Activated CD4-positive, alpha-beta T cell treated with anti-CD3 and anti-CD28 coated beads, Interleukin-2, amount 50 U/mL, for 16 hours (primary cell): ENCODE measurements at regions not wholly inside any gene's neighbourhood (a gene's known extent, or its start where the extent isn't known, plus 50 kb on each side); places are given as distances from the start of the nearest gene placed in this dataset.
"Not testable (repeated sequence)": the region's sequence is repeated elsewhere in the genome, so short reads cannot be mapped to it uniquely, and the experiment has no call there.

ENCODE experiments used
- DNase-seq: peaks from one replicate; pipeline ENCODE4 v3.0.0-alpha.2; 2020

- DNase-seq: no peak
Observed at GRCh38 chr12:58314610-58315009, 373.2 kb downstream of the ATP23 start.

GRCh38 chr12:58316926-58317325 lies 375.6 kb downstream of the ATP23 start:
- no peak for DNase-seq

GRCh38 chr12:58321414-58321813 lies 380.0 kb downstream of the ATP23 start:
- no peak for DNase-seq

- DNase-seq: no peak
Observed at GRCh38 chr12:58323676-58324075, 382.3 kb downstream of the ATP23 start.

- DNase-seq: no peak
Observed at GRCh38 chr12:58325561-58325960, 384.2 kb downstream of the ATP23 start.

- DNase-seq: no peak
Observed at GRCh38 chr12:58326534-58326933, 385.2 kb downstream of the ATP23 start.

GRCh38 chr12:58336581-58337242 lies 395.3 kb downstream of the ATP23 start:
- not testable (repeated sequence) for DNase-seq

GRCh38 chr12:58337539-58337938 lies 396.2 kb downstream of the ATP23 start:
- DNase-seq: not testable (repeated sequence)

GRCh38 chr12:58341791-58342190 lies 400.4 kb downstream of the ATP23 start:
- DNase-seq: no peak

- DNase-seq: no peak
Observed at GRCh38 chr12:58342736-58343135, 401.4 kb downstream of the ATP23 start.

- DNase-seq: peak; percentile 42
Observed at GRCh38 chr12:58346032-58346632, 404.8 kb downstream of the ATP23 start.

- DNase-seq: no peak
Observed at GRCh38 chr12:58347188-58347587, 405.8 kb downstream of the ATP23 start.

- DNase-seq: no peak
Observed at GRCh38 chr12:58347691-58348090, 406.3 kb downstream of the ATP23 start.

GRCh38 chr12:58349161-58349560 lies 407.8 kb downstream of the ATP23 start:
- no peak for DNase-seq

GRCh38 chr12:58356794-58357193 lies 415.4 kb downstream of the ATP23 start:
- DNase-seq: no peak

GRCh38 chr12:58357511-58357910 lies 416.1 kb downstream of the ATP23 start:
- no peak for DNase-seq

GRCh38 chr12:58358369-58358768 lies 417.0 kb downstream of the ATP23 start:
- DNase-seq: no peak

GRCh38 chr12:58359084-58359483 lies 417.7 kb downstream of the ATP23 start:
- DNase-seq: no peak

- no peak for DNase-seq
Observed at GRCh38 chr12:58361056-58361455, 419.7 kb downstream of the ATP23 start.

- DNase-seq: no peak
Observed at GRCh38 chr12:58363971-58364370, 422.6 kb downstream of the ATP23 start.

GRCh38 chr12:58364389-58365086 lies 423.2 kb downstream of the ATP23 start:
- no peak for DNase-seq

GRCh38 chr12:58365087-58365390 lies 423.7 kb downstream of the ATP23 start:
- DNase-seq: no peak

GRCh38 chr12:58367041-58367440 lies 425.7 kb downstream of the ATP23 start:
- DNase-seq: no peak

- DNase-seq: no peak
Observed at GRCh38 chr12:58368001-58368400, 426.6 kb downstream of the ATP23 start.

GRCh38 chr12:58369576-58369975 lies 428.2 kb downstream of the ATP23 start:
- no peak for DNase-seq
